Astrocyte of the spinal cord (primary cell): ENCODE measurements at regions not wholly inside any gene's neighbourhood (a gene's known extent, or its start where the extent isn't known, plus 50 kb on each side); places are given as distances from the start of the nearest gene placed in this dataset.
"Not testable (repeated sequence)": the region's sequence is repeated elsewhere in the genome, so short reads cannot be mapped to it uniquely, and the experiment has no call there.

Source experiments
- DNase-seq: peaks from one replicate; pipeline ENCODE4 v3.0.0; 2011; ENCODE audit warnings: low read depth, low spot score
- H3K4me3 ChIP-seq: 2 replicates; pipeline ENCODE4 v1.5.1; 2011; ENCODE audit warnings: low read depth, mild to moderate bottlenecking, low read length, moderate library complexity
- in situ Hi-C: cut with HindIII; loops from 2 replicates; pipeline ENCODE4 v1.10.0; 2017; ENCODE audit warnings: low sequenced_read_pairs
- TF ChIP-seq, protein P1 (sequence below): IDR thresholded peaks from 2 replicates; pipeline ENCODE4 v1.5.1; 2012; ENCODE audit warnings: low read depth, mild to moderate bottlenecking, low read length, inconsistent platforms

DNA sequence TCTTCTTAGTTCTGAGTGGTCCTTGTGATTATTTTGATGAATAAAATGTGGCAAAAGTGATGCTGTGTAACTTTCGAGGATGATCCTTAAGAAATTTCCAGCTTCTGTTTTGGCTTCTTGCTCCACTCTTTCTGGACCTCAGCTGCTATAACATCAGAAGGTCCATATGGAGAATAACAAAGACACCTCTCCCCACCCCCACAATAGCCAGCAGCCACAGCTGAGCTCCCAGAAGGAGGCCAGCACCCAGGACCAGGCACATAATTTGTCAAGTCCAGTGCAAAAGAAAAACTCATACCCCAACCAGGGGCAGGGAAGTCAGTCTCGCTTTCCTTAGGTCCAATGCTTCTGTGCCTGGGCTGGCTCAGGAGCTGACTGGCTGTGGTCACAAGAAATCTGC lies 357.6 kb downstream of the RFC3 start:
- H3K4me3 ChIP-seq = no peak overlapping the region
- in situ Hi-C loops = no loop called here
- TF ChIP-seq, protein P1, sequence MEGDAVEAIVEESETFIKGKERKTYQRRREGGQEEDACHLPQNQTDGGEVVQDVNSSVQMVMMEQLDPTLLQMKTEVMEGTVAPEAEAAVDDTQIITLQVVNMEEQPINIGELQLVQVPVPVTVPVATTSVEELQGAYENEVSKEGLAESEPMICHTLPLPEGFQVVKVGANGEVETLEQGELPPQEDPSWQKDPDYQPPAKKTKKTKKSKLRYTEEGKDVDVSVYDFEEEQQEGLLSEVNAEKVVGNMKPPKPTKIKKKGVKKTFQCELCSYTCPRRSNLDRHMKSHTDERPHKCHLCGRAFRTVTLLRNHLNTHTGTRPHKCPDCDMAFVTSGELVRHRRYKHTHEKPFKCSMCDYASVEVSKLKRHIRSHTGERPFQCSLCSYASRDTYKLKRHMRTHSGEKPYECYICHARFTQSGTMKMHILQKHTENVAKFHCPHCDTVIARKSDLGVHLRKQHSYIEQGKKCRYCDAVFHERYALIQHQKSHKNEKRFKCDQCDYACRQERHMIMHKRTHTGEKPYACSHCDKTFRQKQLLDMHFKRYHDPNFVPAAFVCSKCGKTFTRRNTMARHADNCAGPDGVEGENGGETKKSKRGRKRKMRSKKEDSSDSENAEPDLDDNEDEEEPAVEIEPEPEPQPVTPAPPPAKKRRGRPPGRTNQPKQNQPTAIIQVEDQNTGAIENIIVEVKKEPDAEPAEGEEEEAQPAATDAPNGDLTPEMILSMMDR = no peak
- DNase-seq = no peak

DNA sequence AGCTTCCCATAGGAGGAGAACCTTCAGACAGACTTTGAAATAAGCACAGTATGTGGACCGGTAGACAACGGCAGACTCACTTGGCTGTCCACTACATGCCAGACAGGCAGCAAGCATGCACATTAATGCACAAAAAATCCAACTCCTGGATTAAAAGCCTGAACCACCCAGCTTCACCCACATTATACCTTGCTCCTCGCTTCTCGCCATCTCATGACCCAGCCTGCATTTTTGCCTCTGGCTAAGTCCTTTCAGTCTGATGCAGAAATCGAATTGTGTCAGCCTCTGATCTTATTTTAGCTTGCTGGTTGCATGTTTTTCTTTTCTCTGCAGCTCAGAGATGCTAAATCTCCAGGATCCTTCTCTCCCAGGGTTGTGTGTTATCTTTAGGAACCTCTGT lies 358.7 kb downstream of the RFC3 start:
- H3K4me3 ChIP-seq = no peak overlapping the region
- in situ Hi-C loops = no loop called here
- no peak for DNase-seq
- TF ChIP-seq, protein P1 = no peak

DNA sequence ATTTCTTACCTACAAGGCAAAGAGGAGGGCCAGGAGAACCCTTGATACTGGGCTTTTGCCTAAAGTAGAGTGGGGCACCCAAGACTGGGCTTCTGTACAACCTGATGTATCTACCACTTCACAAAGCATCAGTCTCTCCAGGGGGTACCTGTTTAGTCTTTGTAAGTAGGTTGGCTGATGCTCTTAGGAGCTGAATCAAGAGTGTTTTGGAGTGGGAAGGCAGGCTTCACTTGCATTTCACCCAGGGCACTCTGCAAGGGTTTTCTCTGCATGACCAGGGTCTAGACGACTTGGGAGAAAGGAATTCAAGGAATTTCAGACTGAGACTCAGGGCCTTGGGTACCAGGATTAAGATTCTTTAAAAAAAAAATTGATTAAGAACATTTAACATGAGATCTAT lies 361.5 kb downstream of the RFC3 start:
- DNase-seq = peak; percentile 26
- in situ Hi-C loops = no loop called here
- TF ChIP-seq, protein P1 = no peak
- H3K4me3 ChIP-seq = no peak overlapping the region

DNA sequence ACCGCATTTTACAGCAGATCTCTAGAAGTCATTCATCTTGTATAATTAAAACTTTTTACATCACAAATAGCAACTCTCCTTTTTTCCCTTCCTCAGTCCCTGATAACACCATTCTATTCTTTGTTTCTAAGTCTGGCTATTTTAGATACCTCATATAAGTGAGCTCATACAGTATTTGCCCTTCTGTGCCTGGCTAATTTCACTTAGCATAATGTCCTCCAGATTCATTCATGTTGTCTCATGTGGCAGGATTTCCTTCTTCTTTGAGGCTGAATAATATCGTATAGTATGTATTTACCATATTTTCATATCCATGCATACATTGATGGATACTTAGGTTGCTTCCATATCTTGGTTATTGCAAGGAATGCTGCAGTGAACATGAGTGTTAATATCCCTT lies 362.0 kb downstream of the RFC3 start:
- in situ Hi-C loops = no loop called here
- DNase-seq = no peak
- H3K4me3 ChIP-seq = no peak overlapping the region
- TF ChIP-seq, protein P1 = no peak

DNA sequence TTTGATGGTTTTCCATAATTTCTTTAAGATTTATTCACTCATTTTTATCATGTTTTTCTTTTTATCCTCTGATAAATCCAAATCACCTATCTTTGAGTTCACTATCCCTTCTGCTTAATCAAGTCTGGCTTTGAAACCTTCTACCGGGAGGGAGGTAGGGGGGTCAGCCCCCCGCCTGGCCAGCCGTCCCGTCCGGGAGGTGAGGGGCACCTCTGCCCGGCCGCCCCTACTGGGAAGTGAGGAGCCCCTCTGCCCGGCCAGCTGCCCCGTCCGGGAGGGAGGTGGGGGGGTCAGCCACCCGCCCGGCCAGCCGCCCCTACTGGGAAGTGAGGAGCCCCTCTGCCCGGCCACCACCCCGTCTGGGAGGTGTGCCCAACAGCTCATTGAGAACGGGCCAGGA lies 363.3 kb downstream of the RFC3 start:
- H3K4me3 ChIP-seq, in situ Hi-C loops, DNase-seq: not testable (repeated sequence)

DNA sequence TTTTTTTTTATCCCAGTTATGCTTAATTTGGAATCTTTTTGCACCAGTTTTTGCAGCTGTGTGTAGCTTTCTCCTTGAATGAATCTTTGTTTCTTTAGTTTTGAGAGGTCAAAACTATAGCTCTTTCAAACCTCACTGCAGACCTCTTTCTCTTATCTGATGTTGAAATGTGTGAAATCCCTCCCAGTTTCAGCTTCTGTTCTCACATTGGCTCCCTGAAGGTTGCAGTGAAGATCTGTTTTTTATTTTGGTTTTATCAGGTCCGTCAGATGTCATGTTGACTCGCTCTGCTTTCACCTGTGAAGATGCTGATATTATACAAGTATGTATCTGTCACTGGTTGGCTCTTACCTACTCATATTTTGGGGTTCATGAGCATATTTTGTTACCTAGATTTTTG lies 372.0 kb downstream of the RFC3 start:
- H3K4me3 ChIP-seq = no peak overlapping the region
- TF ChIP-seq, protein P1 = no peak
- in situ Hi-C loops = no loop called here
- DNase-seq = no peak

DNA sequence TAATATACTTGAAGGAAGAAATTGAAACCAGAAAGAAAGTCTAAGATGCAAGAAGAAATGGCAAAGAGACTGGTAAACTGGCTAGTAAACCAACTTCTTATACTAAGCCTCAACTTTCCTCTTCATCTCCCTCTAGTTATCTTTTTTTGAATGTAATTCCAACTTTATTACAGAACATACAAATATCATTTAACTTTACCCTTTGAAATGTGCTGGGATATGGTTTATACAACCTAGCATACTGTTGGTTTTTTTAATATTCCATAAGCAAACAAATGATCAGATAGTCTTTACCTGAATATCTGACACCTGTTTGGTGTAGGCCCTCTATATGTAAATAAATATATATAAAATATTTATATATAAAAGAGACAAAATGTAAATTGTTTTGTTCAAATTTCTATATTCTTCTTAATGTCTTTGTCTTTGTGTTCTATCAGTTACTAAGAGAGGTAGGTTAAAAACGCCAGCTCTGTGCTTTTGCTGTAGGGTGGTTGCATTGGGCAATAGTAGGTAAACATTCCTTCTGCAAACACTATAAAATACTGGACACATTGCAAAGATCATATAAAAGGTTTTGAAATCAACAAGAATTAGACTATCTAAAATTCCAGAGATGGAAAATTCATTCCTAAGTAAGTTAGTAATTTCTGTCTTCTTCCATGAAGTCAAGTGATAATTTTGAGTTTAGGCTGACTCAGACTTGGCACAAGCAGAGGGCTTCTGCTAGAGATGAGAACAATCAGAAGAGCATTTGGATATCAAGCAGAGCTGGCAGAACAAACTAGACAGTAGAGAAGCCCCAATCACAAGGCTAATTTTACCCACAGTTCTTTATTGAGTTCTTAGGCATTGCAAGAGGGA lies 383.3 kb downstream of the RFC3 start:
- in situ Hi-C loops = no loop called here
- TF ChIP-seq, protein P1 = no peak
- peak; percentile 19 for DNase-seq
- H3K4me3 ChIP-seq = no peak overlapping the region
